ENCODE measurements at regions not wholly inside any gene's neighbourhood (a gene's known extent, or its start where the extent isn't known, plus 50 kb on each side); places are given as distances from the start of the nearest gene placed in this dataset.

DNA sequence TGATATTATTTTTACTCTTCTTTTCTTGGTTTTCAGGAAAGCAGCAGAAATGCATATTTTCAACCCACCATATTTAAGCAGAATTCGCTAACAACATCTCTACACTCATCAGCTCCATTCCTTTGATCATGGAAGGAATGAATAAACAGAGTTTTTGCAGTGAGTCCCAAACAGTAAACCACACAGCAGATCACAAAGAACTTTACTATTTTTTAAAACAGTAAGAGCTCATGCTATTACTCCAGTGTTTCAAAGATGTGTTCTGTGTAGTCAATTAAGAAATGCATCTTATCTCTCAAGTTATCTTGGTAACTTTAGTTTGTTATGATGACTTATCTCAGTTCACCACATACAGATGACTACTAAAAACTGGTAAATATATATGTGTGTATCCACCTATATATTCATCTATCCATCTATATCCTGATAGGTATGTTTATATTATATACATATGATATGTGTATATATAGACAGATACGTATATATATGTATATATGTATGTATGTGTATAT is 843.5 kb downstream of the BCL11B start:
- no peak for DNase-seq (ENCODE audit: low read depth, low spot score)
- Histone ChIP-seq H3K4me3 (ENCODE audit: low read length) (no peak overlapping the region), H3K36me3 (ENCODE audit: control insufficient read depth, insufficient read depth, low read length) (no peaks in the 10 kb centered on the region), H3K4me1 (ENCODE audit: control insufficient read depth, insufficient read depth, low read length) (no peaks in the 10 kb centered on the region), H3K27me3 (ENCODE audit: control insufficient read depth, insufficient read depth, low read length) (no peaks in the 10 kb centered on the region), H3K27ac (ENCODE audit: low read length) (no peak overlapping the region), H3K9me3 (ENCODE audit: control insufficient read depth, insufficient read depth, low read length) (no peaks in the 10 kb centered on the region)
- WGBS (ENCODE audit: insufficient coverage, insufficient read length): no CpG with 5 or more reads among the region's 2 CpGs

DNA sequence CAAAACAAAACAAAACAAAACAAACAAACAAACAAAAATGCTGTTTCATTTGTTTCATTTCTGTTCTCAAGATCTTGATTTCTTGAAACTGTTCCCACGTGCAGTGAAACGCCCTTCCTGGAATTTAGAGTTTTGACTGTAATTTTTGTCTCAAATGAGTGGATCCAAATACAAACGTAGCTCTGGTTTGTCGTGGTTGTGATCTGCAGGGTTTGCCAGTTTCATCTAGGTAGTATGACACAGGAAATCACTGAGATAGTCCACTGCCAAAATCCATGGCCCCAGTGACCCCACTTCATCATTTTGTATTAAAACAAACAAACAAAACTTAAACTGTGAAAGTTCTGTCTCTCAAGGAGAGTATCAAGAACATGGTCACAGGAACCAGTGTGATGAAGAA is 838.6 kb downstream of the BCL11B start:
- no peaks in the 10 kb centered on the region for H3K36me3 ChIP-seq (ENCODE audit: control insufficient read depth, insufficient read depth, low read length)
- H3K9me3 ChIP-seq (ENCODE audit: control insufficient read depth, insufficient read depth, low read length): no peaks in the 10 kb centered on the region
- no peak overlapping the region for H3K27ac ChIP-seq (ENCODE audit: low read length)
- H3K27me3 ChIP-seq (ENCODE audit: control insufficient read depth, insufficient read depth, low read length): no peaks in the 10 kb centered on the region
- H3K4me1 ChIP-seq (ENCODE audit: control insufficient read depth, insufficient read depth, low read length): no peaks in the 10 kb centered on the region
- no CpG with 5 or more reads among the region's 4 CpGs for WGBS (ENCODE audit: insufficient coverage, insufficient read length)
- no peak overlapping the region for H3K4me3 ChIP-seq (ENCODE audit: low read length)
- no peak for DNase-seq (ENCODE audit: low read depth, low spot score)

DNA sequence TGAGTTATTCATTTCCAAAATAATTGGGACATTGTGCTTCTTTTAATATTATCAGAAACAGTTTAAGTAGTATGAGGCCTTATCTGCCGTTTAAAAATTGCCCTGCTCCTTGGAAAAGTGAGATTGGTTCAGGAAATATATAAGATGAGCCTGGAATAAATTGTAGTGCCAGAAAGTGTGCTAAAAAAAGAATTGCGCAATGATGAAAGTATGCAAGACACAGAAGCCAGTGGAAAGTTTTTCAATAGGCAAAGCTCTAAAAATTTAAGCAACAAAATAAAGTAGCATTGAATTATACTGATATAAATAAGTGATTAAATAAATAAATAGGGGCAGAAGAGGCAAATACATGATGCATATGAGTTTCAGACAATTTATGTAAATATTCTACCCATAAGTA is 834.9 kb downstream of the BCL11B start:
- Histone ChIP-seq H3K4me1 (ENCODE audit: control insufficient read depth, insufficient read depth, low read length) (no peaks in the 10 kb centered on the region), H3K4me3 (ENCODE audit: low read length) (no peak overlapping the region), H3K27me3 (ENCODE audit: control insufficient read depth, insufficient read depth, low read length) (no peaks in the 10 kb centered on the region), H3K36me3 (ENCODE audit: control insufficient read depth, insufficient read depth, low read length) (no peaks in the 10 kb centered on the region), H3K9me3 (ENCODE audit: control insufficient read depth, insufficient read depth, low read length) (no peaks in the 10 kb centered on the region), H3K27ac (ENCODE audit: low read length) (no peak overlapping the region)
- DNase-seq (ENCODE audit: low read depth, low spot score): no peak
- WGBS (ENCODE audit: insufficient coverage, insufficient read length): no CpG with 5 or more reads among the region's 2 CpGs

DNA sequence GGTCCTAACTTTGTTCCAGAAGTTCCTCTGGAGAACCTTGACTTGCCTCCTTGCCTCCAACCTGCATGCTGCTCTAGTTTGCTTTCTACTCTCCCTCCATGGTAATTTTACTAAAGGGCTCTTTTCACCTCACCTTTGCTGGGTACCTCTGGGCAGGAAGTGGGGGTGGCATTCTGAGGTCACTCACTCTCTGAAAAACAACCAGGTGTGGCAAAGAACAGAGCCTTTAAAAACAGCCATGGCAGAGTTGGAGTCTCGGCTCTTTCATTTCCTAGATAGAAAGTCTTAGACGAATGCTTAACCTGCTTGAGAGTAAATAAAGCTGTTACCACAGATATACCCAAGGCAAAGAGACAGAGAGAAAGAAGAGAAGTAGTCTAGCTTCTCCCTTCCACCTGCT is 827.9 kb downstream of the BCL11B start:
- DNase-seq (ENCODE audit: low read depth, low spot score): no peak
- Histone ChIP-seq H3K27ac (ENCODE audit: low read length) (no peak overlapping the region), H3K4me1 (ENCODE audit: control insufficient read depth, insufficient read depth, low read length) (no peaks in the 10 kb centered on the region; the same call in 1 of the 2 replicates), H3K36me3 (ENCODE audit: control insufficient read depth, insufficient read depth, low read length) (no peaks in the 10 kb centered on the region), H3K4me3 (ENCODE audit: low read length) (no peak overlapping the region), H3K27me3 (ENCODE audit: control insufficient read depth, insufficient read depth, low read length) (no peaks in the 10 kb centered on the region), H3K9me3 (ENCODE audit: control insufficient read depth, insufficient read depth, low read length) (no peaks in the 10 kb centered on the region)
- no CpG with 5 or more reads among the region's 2 CpGs for WGBS (ENCODE audit: insufficient coverage, insufficient read length)

DNA sequence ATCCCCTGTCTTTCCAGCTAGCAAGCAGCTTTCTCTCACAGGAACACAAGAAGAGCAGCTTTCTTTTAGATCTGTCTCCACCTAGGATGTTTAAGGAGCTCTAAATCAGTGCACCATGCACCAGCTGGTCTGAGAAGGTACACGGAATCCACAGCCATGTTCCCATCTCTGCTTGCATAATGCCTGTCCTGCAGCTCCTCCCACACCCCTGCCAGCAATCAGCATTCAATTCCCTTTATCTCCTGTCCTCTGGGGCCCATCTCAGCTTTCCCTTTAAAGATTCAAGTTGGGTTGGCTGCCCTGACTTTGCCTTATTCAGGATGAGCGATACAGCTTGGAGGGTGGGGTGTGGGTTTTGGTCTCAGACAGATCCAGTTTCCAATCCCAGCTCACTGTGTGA is 826.3 kb downstream of the BCL11B start:
- H3K27ac ChIP-seq (ENCODE audit: low read length): no peak overlapping the region
- H3K36me3 ChIP-seq (ENCODE audit: control insufficient read depth, insufficient read depth, low read length): no peaks in the 10 kb centered on the region
- H3K4me3 ChIP-seq (ENCODE audit: low read length): no peak overlapping the region
- no CpG with 5 or more reads among the region's 2 CpGs for WGBS (ENCODE audit: insufficient coverage, insufficient read length)
- no peak for DNase-seq (ENCODE audit: low read depth, low spot score)
- H3K27me3 ChIP-seq (ENCODE audit: control insufficient read depth, insufficient read depth, low read length): no peaks in the 10 kb centered on the region
- H3K4me1 ChIP-seq (ENCODE audit: control insufficient read depth, insufficient read depth, low read length): no peaks in the 10 kb centered on the region; the same call in 1 of the 2 replicates
- H3K9me3 ChIP-seq (ENCODE audit: control insufficient read depth, insufficient read depth, low read length): no peaks in the 10 kb centered on the region

DNA sequence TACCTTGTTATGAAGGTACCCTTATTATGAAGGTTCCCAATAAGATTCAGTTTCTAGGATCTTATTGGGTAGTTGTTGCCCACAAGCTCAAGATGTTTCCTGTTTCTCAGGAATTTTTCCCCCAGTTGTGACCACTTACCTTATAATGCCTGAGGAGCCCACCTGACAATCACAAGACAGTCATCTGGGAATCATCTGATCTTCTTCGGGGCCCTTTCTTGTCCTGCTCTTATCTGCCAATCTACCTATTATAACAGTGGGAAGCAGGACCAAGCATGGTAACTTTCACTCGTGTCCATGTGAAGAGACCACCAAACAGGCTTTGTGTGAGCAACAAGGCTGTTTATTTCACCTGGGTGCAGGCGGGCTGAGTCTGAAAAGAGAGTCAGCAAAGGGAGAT is 825.5 kb downstream of the BCL11B start:
- no CpG with 5 or more reads among the region's 3 CpGs for WGBS (ENCODE audit: insufficient coverage, insufficient read length)
- Histone ChIP-seq H3K4me3 (ENCODE audit: low read length) (no peak overlapping the region), H3K27ac (ENCODE audit: low read length) (no peak overlapping the region), H3K9me3 (ENCODE audit: control insufficient read depth, insufficient read depth, low read length) (no peaks in the 10 kb centered on the region; the same call in 1 of the 2 replicates), H3K4me1 (ENCODE audit: control insufficient read depth, insufficient read depth, low read length) (no peaks in the 10 kb centered on the region; the same call in 1 of the 2 replicates), H3K36me3 (ENCODE audit: control insufficient read depth, insufficient read depth, low read length) (no peaks in the 10 kb centered on the region), H3K27me3 (ENCODE audit: control insufficient read depth, insufficient read depth, low read length) (no peaks in the 10 kb centered on the region)
- DNase-seq (ENCODE audit: low read depth, low spot score): no peak

DNA sequence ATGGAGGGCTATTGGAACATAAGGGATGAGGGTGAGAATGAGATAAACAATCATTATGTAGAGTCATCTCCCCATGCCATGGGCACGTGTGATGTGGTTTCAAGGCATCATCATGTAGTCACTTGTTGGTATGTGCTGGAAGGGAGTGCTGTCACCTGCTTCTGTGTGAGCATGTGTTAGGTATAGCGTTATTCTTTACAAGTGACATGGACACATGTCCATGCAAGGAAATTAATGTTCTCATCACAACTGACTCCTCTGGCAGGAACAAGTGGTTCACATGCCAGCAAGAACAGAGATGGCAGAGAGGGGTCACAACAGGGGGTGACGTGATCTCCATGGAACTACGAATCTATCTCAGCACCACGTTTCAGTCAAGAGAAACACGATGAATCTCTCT is 815.8 kb downstream of the BCL11B start:
- H3K4me1 ChIP-seq (ENCODE audit: control insufficient read depth, insufficient read depth, low read length): no peaks in the 10 kb centered on the region; the same call in 1 of the 2 replicates
- no CpG with 5 or more reads among the region's 6 CpGs for WGBS (ENCODE audit: insufficient coverage, insufficient read length)
- no peak for DNase-seq (ENCODE audit: low read depth, low spot score)
- H3K27me3 ChIP-seq (ENCODE audit: control insufficient read depth, insufficient read depth, low read length): no peaks in the 10 kb centered on the region
- 0 out of 2 replicates have a peak, but pooled peaks cover 2% of the 10 kb centered on the region for H3K36me3 ChIP-seq (ENCODE audit: control insufficient read depth, insufficient read depth, low read length)
- no peak overlapping the region for H3K27ac ChIP-seq (ENCODE audit: low read length)
- no peak overlapping the region for H3K4me3 ChIP-seq (ENCODE audit: low read length)
- H3K9me3 ChIP-seq (ENCODE audit: control insufficient read depth, insufficient read depth, low read length): no peaks in the 10 kb centered on the region; the same call in 1 of the 2 replicates

DNA sequence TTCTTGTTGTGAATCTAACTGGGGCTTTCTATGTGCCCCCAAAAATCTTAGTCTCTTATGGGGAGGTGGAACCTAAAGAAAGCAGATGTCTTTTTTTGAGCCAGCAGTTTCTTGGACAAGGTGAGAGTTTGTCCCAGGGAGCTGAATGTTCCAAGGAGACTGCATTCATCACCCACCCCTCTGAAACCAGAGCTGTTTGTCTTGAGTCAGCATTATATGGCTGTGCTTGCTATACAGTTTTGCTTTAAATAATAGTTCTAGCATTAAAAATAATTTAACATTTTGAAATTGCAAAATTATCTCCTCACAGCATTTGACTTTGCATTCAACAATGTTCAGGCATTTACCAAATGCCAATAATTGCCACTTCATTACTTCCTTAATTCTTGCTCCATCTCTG is 813.3 kb downstream of the BCL11B start:
- Histone ChIP-seq H3K27me3 (ENCODE audit: control insufficient read depth, insufficient read depth, low read length) (no peaks in the 10 kb centered on the region), H3K9me3 (ENCODE audit: control insufficient read depth, insufficient read depth, low read length) (no peaks in the 10 kb centered on the region), H3K4me1 (ENCODE audit: control insufficient read depth, insufficient read depth, low read length) (no peaks in the 10 kb centered on the region), H3K36me3 (ENCODE audit: control insufficient read depth, insufficient read depth, low read length) (0 out of 2 replicates have a peak, but pooled peaks cover 2% of the 10 kb centered on the region), H3K4me3 (ENCODE audit: low read length) (no peak overlapping the region), H3K27ac (ENCODE audit: low read length) (no peak overlapping the region)
- no peak for DNase-seq (ENCODE audit: low read depth, low spot score)

DNA sequence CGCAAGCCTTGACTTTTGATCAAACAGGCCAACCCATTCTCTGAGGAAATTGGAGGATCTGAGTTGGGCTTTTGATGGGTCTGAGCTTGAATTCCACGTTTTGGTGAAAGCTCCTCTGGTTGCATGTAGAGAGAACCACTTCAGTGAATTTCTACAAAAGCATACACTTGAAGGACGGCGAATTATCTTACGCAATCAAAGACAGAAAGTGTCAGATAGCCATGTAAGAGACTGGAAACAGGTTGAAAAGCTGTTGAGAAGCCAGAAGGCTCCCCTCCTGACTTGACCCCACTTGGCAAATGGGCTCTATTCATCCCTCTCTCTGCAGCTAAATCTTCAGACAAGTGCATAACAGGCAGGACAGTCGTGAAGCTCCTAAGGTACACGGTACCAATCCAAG is 809.1 kb downstream of the BCL11B start:
- H3K27me3 ChIP-seq (ENCODE audit: control insufficient read depth, insufficient read depth, low read length): no peaks in the 10 kb centered on the region
- no CpG with 5 or more reads among the region's 7 CpGs for WGBS (ENCODE audit: insufficient coverage, insufficient read length)
- H3K27ac ChIP-seq (ENCODE audit: low read length): no peak overlapping the region
- H3K4me1 ChIP-seq (ENCODE audit: control insufficient read depth, insufficient read depth, low read length): no peaks in the 10 kb centered on the region
- H3K4me3 ChIP-seq (ENCODE audit: low read length): no peak overlapping the region
- DNase-seq (ENCODE audit: low read depth, low spot score): no peak
- H3K9me3 ChIP-seq (ENCODE audit: control insufficient read depth, insufficient read depth, low read length): no peaks in the 10 kb centered on the region
- H3K36me3 ChIP-seq (ENCODE audit: control insufficient read depth, insufficient read depth, low read length): no peaks in the 10 kb centered on the region

DNA sequence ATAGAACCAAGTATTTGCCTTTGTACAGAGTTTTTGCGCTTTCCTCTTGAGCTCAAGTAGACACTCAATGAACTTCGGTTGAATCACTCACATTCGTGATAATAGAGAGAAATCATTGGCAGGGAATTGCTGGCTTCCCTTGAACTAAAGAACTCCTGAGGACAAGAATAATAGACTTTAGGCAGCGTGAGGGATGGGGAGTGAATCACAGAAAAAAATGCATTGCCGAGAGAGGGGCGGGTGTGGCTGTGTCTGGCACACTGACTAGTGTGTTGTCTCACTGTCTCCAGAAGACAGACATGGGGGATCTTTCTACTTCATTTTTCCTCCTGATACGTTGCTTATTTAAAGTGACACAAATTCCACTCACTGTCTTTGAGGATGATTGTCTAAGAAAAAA is 805.2 kb downstream of the BCL11B start:
- DNase-seq (ENCODE audit: low read depth, low spot score): no peak
- no peaks in the 10 kb centered on the region for H3K36me3 ChIP-seq (ENCODE audit: control insufficient read depth, insufficient read depth, low read length)
- no CpG with 5 or more reads among the region's 7 CpGs for WGBS (ENCODE audit: insufficient coverage, insufficient read length)
- no peaks in the 10 kb centered on the region for H3K27me3 ChIP-seq (ENCODE audit: control insufficient read depth, insufficient read depth, low read length)
- no peak overlapping the region for H3K27ac ChIP-seq (ENCODE audit: low read length)
- H3K4me3 ChIP-seq (ENCODE audit: low read length): no peak overlapping the region
- H3K9me3 ChIP-seq (ENCODE audit: control insufficient read depth, insufficient read depth, low read length): no peaks in the 10 kb centered on the region
- H3K4me1 ChIP-seq (ENCODE audit: control insufficient read depth, insufficient read depth, low read length): no peaks in the 10 kb centered on the region

DNA sequence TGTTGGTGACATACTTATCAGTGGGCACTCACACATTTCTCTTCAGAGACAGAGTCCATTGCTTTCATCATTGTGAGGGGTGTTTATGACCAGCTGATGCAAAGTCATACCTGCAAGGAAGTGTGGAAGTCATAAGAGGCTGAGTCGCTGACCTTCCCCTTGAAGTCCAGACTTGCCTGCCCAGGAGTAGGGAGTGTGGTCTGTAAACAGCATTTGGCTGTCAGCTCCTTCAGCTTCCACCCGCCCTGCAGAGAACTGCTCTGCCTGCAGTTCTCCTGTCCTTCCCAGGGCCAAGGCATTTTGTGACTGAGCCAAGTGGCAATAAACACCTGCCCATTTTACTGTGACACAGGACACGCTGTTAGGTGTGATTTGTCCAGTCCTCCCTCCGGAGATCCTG is 801.3 kb downstream of the BCL11B start:
- Histone ChIP-seq H3K27me3 (ENCODE audit: control insufficient read depth, insufficient read depth, low read length) (no peaks in the 10 kb centered on the region), H3K4me3 (ENCODE audit: low read length) (no peak overlapping the region), H3K27ac (ENCODE audit: low read length) (no peak overlapping the region), H3K9me3 (ENCODE audit: control insufficient read depth, insufficient read depth, low read length) (no peaks in the 10 kb centered on the region), H3K4me1 (ENCODE audit: control insufficient read depth, insufficient read depth, low read length) (no peaks in the 10 kb centered on the region), H3K36me3 (ENCODE audit: control insufficient read depth, insufficient read depth, low read length) (no peaks in the 10 kb centered on the region)
- WGBS (ENCODE audit: insufficient coverage, insufficient read length): no CpG with 5 or more reads among the region's 4 CpGs
- DNase-seq (ENCODE audit: low read depth, low spot score): no peak
